IPS-11a (cell line): ENCODE measurements at regions not wholly inside any gene's neighbourhood (a gene's known extent, or its start where the extent isn't known, plus 50 kb on each side); places are given as distances from the start of the nearest gene placed in this dataset.

Source experiments
- H3K4me3 ChIP-seq: one replicate; pipeline ENCODE4 v1.5.1; 2013; ENCODE audit warnings: low read depth, low read length, control low read depth

- no peak overlapping the region for H3K4me3 ChIP-seq
Measured at GRCh38 chr1:13921190-13921589, 221.2 kb downstream of the PRDM2 start.

- H3K4me3 ChIP-seq = no peak overlapping the region
Measured at GRCh38 chr1:13922466-13923110, 222.6 kb downstream of the PRDM2 start.

GRCh38 chr1:13926556-13926955 lies 226.6 kb downstream of the PRDM2 start:
- H3K4me3 ChIP-seq = no peak overlapping the region

- H3K4me3 ChIP-seq = no peak overlapping the region
Measured at GRCh38 chr1:13927736-13928135, 227.7 kb downstream of the PRDM2 start.

GRCh38 chr1:13929313-13929712 lies 229.3 kb downstream of the PRDM2 start:
- no peak overlapping the region for H3K4me3 ChIP-seq

- no peak overlapping the region for H3K4me3 ChIP-seq
Measured at GRCh38 chr1:13930151-13930550, 230.2 kb downstream of the PRDM2 start.

GRCh38 chr1:13931226-13931625 lies 231.2 kb downstream of the PRDM2 start:
- H3K4me3 ChIP-seq = no peak overlapping the region

GRCh38 chr1:13935336-13935735 lies 235.3 kb downstream of the PRDM2 start:
- no peak overlapping the region for H3K4me3 ChIP-seq

- no peak overlapping the region for H3K4me3 ChIP-seq
Measured at GRCh38 chr1:13941315-13941714, 241.3 kb downstream of the PRDM2 start.

- no peak overlapping the region for H3K4me3 ChIP-seq
Measured at GRCh38 chr1:13943055-13943454, 243.1 kb downstream of the PRDM2 start.

- H3K4me3 ChIP-seq = no peak overlapping the region
Measured at GRCh38 chr1:13945856-13946255, 245.9 kb downstream of the PRDM2 start.

GRCh38 chr1:13947658-13948057 lies 247.7 kb downstream of the PRDM2 start:
- H3K4me3 ChIP-seq = no peak overlapping the region

GRCh38 chr1:13948396-13948795 lies 248.4 kb downstream of the PRDM2 start:
- no peak overlapping the region for H3K4me3 ChIP-seq

GRCh38 chr1:13948888-13949391 lies 249.0 kb downstream of the PRDM2 start:
- H3K4me3 ChIP-seq = no peak overlapping the region

GRCh38 chr1:13949546-13949945 lies 249.6 kb downstream of the PRDM2 start:
- no peak overlapping the region for H3K4me3 ChIP-seq

GRCh38 chr1:13950637-13951036 lies 250.6 kb downstream of the PRDM2 start:
- H3K4me3 ChIP-seq = no peak overlapping the region

GRCh38 chr1:13951793-13952751 lies 252.1 kb downstream of the PRDM2 start:
- H3K4me3 ChIP-seq = no peak overlapping the region

- H3K4me3 ChIP-seq = no peak overlapping the region
Measured at GRCh38 chr1:13952985-13953384, 253.0 kb downstream of the PRDM2 start.

- no peak overlapping the region for H3K4me3 ChIP-seq
Measured at GRCh38 chr1:13956393-13956792, 256.4 kb downstream of the PRDM2 start.

- no peak overlapping the region for H3K4me3 ChIP-seq
Measured at GRCh38 chr1:13960375-13960987, 260.5 kb downstream of the PRDM2 start.

- no peak overlapping the region for H3K4me3 ChIP-seq
Measured at GRCh38 chr1:13964768-13965167, 264.8 kb downstream of the PRDM2 start.
